Mesenchymal stem cell (in vitro differentiated cells and primary cell): ENCODE measurements at regions not wholly inside any gene's neighbourhood (a gene's known extent, or its start where the extent isn't known, plus 50 kb on each side); places are given as distances from the start of the nearest gene placed in this dataset.

ENCODE experiments used
- DNase-seq: peaks from one replicate; pipeline ENCODE4 v3.0.0-alpha.2; 2013
- H2AFZ ChIP-seq: one replicate; pipeline ENCODE4 v1.6.1; 2013; ENCODE audit warnings: low read depth, mild to moderate bottlenecking, control low read depth, inconsistent platforms, low read length, moderate library complexity
- H2AK5ac ChIP-seq: 2 replicates; pipeline ENCODE4 v1.6.1; 2013; ENCODE audit warnings: low read length, moderate library complexity, mild to moderate bottlenecking, inconsistent platforms; ENCODE audit not compliant: severe bottlenecking
- H2BK120ac ChIP-seq: one replicate; pipeline ENCODE4 v1.6.1; 2013; ENCODE audit warnings: low read depth, mild to moderate bottlenecking, inconsistent platforms, low read length, moderate library complexity
- H2BK12ac ChIP-seq, 2 experiments: one replicate each; pipeline ENCODE4 v1.6.1; 2013; ENCODE audit warnings: inconsistent platforms in 2 of 2, low read length in 2 of 2, mild to moderate bottlenecking in 2 of 2, moderate library complexity in 2 of 2, control low read depth in 1 of 2
- H2BK15ac ChIP-seq: one replicate; pipeline ENCODE4 v1.6.1; 2013; ENCODE audit warnings: mild to moderate bottlenecking, low read depth, inconsistent platforms; ENCODE audit not compliant: poor library complexity, severe bottlenecking
- H2BK5ac ChIP-seq: 2 replicates; pipeline ENCODE4 v1.6.1; 2013; ENCODE audit warnings: low read depth, mild to moderate bottlenecking, low read length, control low read depth, inconsistent platforms; ENCODE audit not compliant: poor library complexity, severe bottlenecking
- H3K14ac ChIP-seq, 2 experiments: one replicate each; pipeline ENCODE4 v1.6.1; 2013; ENCODE audit warnings: inconsistent platforms in 2 of 2, low read length in 2 of 2, control low read depth in 1 of 2, mild to moderate bottlenecking in 1 of 2, moderate library complexity in 1 of 2
- H3K18ac ChIP-seq, 2 experiments: one replicate each; pipeline ENCODE4 v1.6.1; 2013; ENCODE audit warnings: inconsistent platforms in 2 of 2, low read length in 2 of 2, control low read depth in 1 of 2, low read depth in 1 of 2, mild to moderate bottlenecking in 1 of 2
- H3K23ac ChIP-seq, 2 experiments: one replicate each; pipeline ENCODE4 v1.6.1; 2013; ENCODE audit warnings: inconsistent platforms in 2 of 2, low read length in 2 of 2, mild to moderate bottlenecking in 2 of 2, moderate library complexity in 2 of 2, control low read depth in 1 of 2
- H3K27ac ChIP-seq: 2 replicates; pipeline ENCODE4 v1.5.1; 2013; ENCODE audit warnings: mild to moderate bottlenecking, moderate library complexity, low read length, control low read depth, inconsistent platforms; ENCODE audit not compliant: poor library complexity, severe bottlenecking
- H3K27me3 ChIP-seq, 2 experiments: 2 replicates each; pipeline versions ENCODE4 v1.6.1 to v1.7.0; 2013; ENCODE audit warnings: low read length in 2 of 2, mild to moderate bottlenecking in 2 of 2, moderate library complexity in 2 of 2, control low read depth in 1 of 2, inconsistent platforms in 1 of 2; ENCODE audit not compliant: control insufficient read depth in 1 of 2, insufficient read depth in 1 of 2
- H3K36me3 ChIP-seq, 2 experiments: 2 replicates each; pipeline versions ENCODE4 v1.6.1 to v1.7.0; 2013; ENCODE audit warnings: low read length in 2 of 2, control low read depth in 1 of 2, inconsistent platforms in 1 of 2, low read depth in 1 of 2, mild to moderate bottlenecking in 1 of 2; ENCODE audit not compliant: insufficient read depth in 2 of 2, control insufficient read depth in 1 of 2
- H3K4ac ChIP-seq, 2 experiments: one replicate each; pipeline ENCODE4 v1.6.1; 2013; ENCODE audit warnings: inconsistent platforms in 2 of 2, low read length in 2 of 2, mild to moderate bottlenecking in 2 of 2, moderate library complexity in 2 of 2, control low read depth in 1 of 2, low read depth in 1 of 2
- H3K4me1 ChIP-seq: 2 replicates; pipeline ENCODE4 v1.6.1; 2013; ENCODE audit warnings: low read depth, low read length, control low read depth; ENCODE audit not compliant: control insufficient read depth, insufficient read depth
- H3K4me2 ChIP-seq: 2 replicates; pipeline ENCODE4 v1.6.1; 2013; ENCODE audit warnings: low read length, mild to moderate bottlenecking, inconsistent platforms; ENCODE audit not compliant: poor library complexity, severe bottlenecking
- H3K4me3 ChIP-seq, 2 experiments: 2 replicates each; pipeline versions ENCODE4 v1.5.1 to v1.7.0; 2013; ENCODE audit warnings: low read length in 2 of 2, mild to moderate bottlenecking in 2 of 2, control low read depth in 1 of 2, low read depth in 1 of 2; ENCODE audit not compliant: insufficient read depth in 1 of 2
- H3K79me1 ChIP-seq: replicated peaks from 2 replicates; pipeline ENCODE4 v1.6.1; 2013; ENCODE audit warnings: mild to moderate bottlenecking, control low read depth, low read length, inconsistent platforms; ENCODE audit not compliant: poor library complexity, severe bottlenecking
- H3K9ac ChIP-seq: 2 replicates; pipeline ENCODE4 v1.7.0; 2013; ENCODE audit warnings: mild to moderate bottlenecking, low read length, moderate library complexity
- H3K9me3 ChIP-seq: 2 replicates; pipeline ENCODE4 v1.7.0; 2013; ENCODE audit warnings: mild to moderate bottlenecking, low read length; ENCODE audit not compliant: control insufficient read depth
- H4K8ac ChIP-seq: one replicate; pipeline ENCODE4 v1.6.1; 2013; ENCODE audit warnings: inconsistent platforms, mild to moderate bottlenecking, low read length, moderate library complexity
- H4K91ac ChIP-seq: one replicate; pipeline ENCODE4 v1.6.1; 2013; ENCODE audit warnings: mild to moderate bottlenecking, low read length, inconsistent platforms
- WGBS: methylation state at CpG from one replicate; pipeline ENCODE4 v1.1.7; 2013; ENCODE audit warnings: mixed read lengths; 5-methylcytosine and 5-hydroxymethylcytosine counted together

DNA sequence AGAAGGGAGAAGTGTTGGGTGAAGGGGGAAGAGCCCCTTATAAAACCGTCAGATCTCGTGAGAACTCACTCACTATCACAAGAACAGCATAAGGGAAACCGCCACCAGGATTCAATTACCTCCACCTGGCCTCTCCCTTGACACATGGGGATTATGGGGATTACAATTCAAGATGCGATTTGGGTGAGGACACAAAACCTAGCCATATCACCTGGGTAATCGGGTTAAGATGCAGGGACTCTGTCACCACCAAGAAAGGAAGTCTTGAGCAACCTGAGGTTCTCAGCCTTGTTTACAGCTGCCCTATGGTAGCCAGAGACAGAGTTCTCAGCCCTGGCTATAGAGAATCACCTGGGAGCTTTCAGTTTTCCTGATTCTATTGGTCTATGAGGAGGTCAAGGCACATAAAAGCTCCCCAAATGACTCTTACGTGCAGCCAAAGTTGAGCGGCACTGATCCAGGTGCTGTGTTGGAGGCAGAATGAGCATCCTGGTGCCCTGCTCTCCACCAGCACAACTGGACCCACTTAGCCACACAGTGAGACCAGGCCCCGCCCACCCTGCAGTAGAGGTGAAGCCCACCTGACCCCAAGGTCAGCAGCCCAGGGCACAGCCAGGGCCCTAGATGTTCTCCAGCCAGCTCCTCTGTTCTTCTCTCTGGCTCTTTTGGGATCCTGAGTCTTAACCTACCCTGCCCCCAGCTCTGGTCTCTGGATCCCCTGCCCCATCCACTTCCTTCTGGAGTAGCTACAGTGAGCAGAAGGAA lies 138.5 kb upstream of the CDH5 start:
- WGBS = 97% methylated on average over 6 of the region's 8 CpGs
- Histone ChIP-seq H3K4me3 (no peak overlapping the region), H2BK120ac (no peak overlapping the region), H3K18ac (peak overlapping the region; percentile 5 to 72), H4K8ac (peak overlapping the region; percentile 64), H3K9ac (no peak overlapping the region), H3K23ac (no peak overlapping the region), H3K27ac (no peak overlapping the region), H3K9me3 (no peaks in the 10 kb centered on the region), H3K4me2 (no peak overlapping the region), H3K79me1 (no peaks in the 10 kb centered on the region), H2BK15ac (no peak overlapping the region), H4K91ac (peak overlapping the region; percentile 85), H2AFZ (no peak overlapping the region), H3K27me3 (peaks cover 18 to 22% of the 10 kb centered on the region in 2 experiments), H3K4ac (peak overlapping the region in 1 of 2 experiments; percentile 13), H2AK5ac (no peak overlapping the region), H2BK5ac (no peak overlapping the region), H2BK12ac (peak overlapping the region; percentile 56 to 64), H3K4me1 (no peaks in the 10 kb centered on the region), H3K36me3 (no peaks in the 10 kb centered on the region), H3K14ac (no peak overlapping the region)
- DNase-seq = no peak

GRCh38 chr16:66226762-66227161 lies 139.7 kb upstream of the CDH5 start:
- H3K27me3 ChIP-seq = peaks cover 15 to 18% of the 10 kb centered on the region in 2 experiments
- H3K23ac ChIP-seq = no peak overlapping the region
- H3K14ac ChIP-seq = no peak overlapping the region
- no peaks in the 10 kb centered on the region for H3K79me1 ChIP-seq
- H3K4me3 ChIP-seq = no peak overlapping the region
- H3K18ac ChIP-seq = peak overlapping the region in 1 of 2 experiments; percentile 29
- H2AK5ac ChIP-seq = no peak overlapping the region
- no peak overlapping the region for H3K27ac ChIP-seq
- no peak overlapping the region for H3K9ac ChIP-seq
- no peak overlapping the region for H4K91ac ChIP-seq
- 98% methylated on average over 5 of the region's 5 CpGs for WGBS
- no peak overlapping the region for H3K4me2 ChIP-seq
- H3K36me3 ChIP-seq = no peaks in the 10 kb centered on the region
- DNase-seq = no peak
- no peak overlapping the region for H2BK15ac ChIP-seq
- H3K4me1 ChIP-seq = no peaks in the 10 kb centered on the region
- no peak overlapping the region for H4K8ac ChIP-seq
- no peak overlapping the region for H2BK5ac ChIP-seq
- no peak overlapping the region for H3K4ac ChIP-seq
- H2BK12ac ChIP-seq = peak overlapping the region in 1 of 2 experiments; percentile 54
- H2AFZ ChIP-seq = no peak overlapping the region
- no peak overlapping the region for H2BK120ac ChIP-seq
- no peaks in the 10 kb centered on the region for H3K9me3 ChIP-seq

- H2AFZ ChIP-seq = no peak overlapping the region
- no peak overlapping the region for H4K91ac ChIP-seq
- H3K14ac ChIP-seq = no peak overlapping the region
- H2BK5ac ChIP-seq = no peak overlapping the region
- no peaks in the 10 kb centered on the region for H3K36me3 ChIP-seq
- no peak overlapping the region for H3K4ac ChIP-seq
- no peak overlapping the region for H3K4me3 ChIP-seq
- H3K27me3 ChIP-seq = peaks cover 6 to 7% of the 10 kb centered on the region in 2 experiments
- H3K4me1 ChIP-seq = no peaks in the 10 kb centered on the region
- no peak overlapping the region for H3K9ac ChIP-seq
- 100% methylated on average over 5 of the region's 5 CpGs for WGBS
- H4K8ac ChIP-seq = no peak overlapping the region
- no peak overlapping the region for H2BK12ac ChIP-seq
- H2BK120ac ChIP-seq = no peak overlapping the region
- no peaks in the 10 kb centered on the region for H3K9me3 ChIP-seq
- no peak overlapping the region for H3K23ac ChIP-seq
- H3K27ac ChIP-seq = no peak overlapping the region
- no peak overlapping the region for H3K4me2 ChIP-seq
- H2BK15ac ChIP-seq = no peak overlapping the region
- no peak overlapping the region for H2AK5ac ChIP-seq
- no peak for DNase-seq
- no peaks in the 10 kb centered on the region for H3K79me1 ChIP-seq
- H3K18ac ChIP-seq = no peak overlapping the region
Measured at GRCh38 chr16:66225696-66226095, 140.8 kb upstream of the CDH5 start.

- Histone ChIP-seq H2BK15ac (no peak overlapping the region), H3K9me3 (no peaks in the 10 kb centered on the region), H4K91ac (no peak overlapping the region), H3K4ac (no peak overlapping the region), H2AK5ac (no peak overlapping the region), H3K79me1 (no peaks in the 10 kb centered on the region), H3K23ac (no peak overlapping the region), H3K14ac (no peak overlapping the region), H3K4me2 (no peak overlapping the region), H2BK120ac (no peak overlapping the region), H2BK12ac (no peak overlapping the region), H3K27me3 (peaks cover 0 to 4% of the 10 kb centered on the region in 2 experiments), H4K8ac (no peak overlapping the region), H3K18ac (no peak overlapping the region), H2AFZ (no peak overlapping the region), H3K4me3 (no peak overlapping the region), H3K27ac (no peak overlapping the region), H2BK5ac (no peak overlapping the region), H3K36me3 (no peaks in the 10 kb centered on the region), H3K9ac (no peak overlapping the region), H3K4me1 (no peaks in the 10 kb centered on the region)
- 83% methylated on average over 7 of the region's 8 CpGs for WGBS
- DNase-seq = no peak
Measured at GRCh38 chr16:66224626-66225025, 141.9 kb upstream of the CDH5 start.
